Mesendoderm (in vitro differentiated cells): ENCODE measurements at regions not wholly inside any gene's neighbourhood (a gene's known extent, or its start where the extent isn't known, plus 50 kb on each side); places are given as distances from the start of the nearest gene placed in this dataset.

ENCODE experiments used
- DNase-seq: peaks from one replicate; pipeline ENCODE4 v3.0.0; 2013
- H2AK5ac ChIP-seq: 2 replicates; pipeline ENCODE4 v1.6.1; 2013; ENCODE audit warnings: low read length, inconsistent platforms
- H2BK120ac ChIP-seq: 2 replicates; pipeline ENCODE4 v1.6.1; 2013; ENCODE audit warnings: low read depth, mild to moderate bottlenecking, low read length, moderate library complexity, mixed read lengths
- H2BK15ac ChIP-seq: replicated peaks from 2 replicates; pipeline ENCODE4 v1.6.1; 2013; ENCODE audit warnings: low read depth, mild to moderate bottlenecking, moderate library complexity
- H2BK5ac ChIP-seq: 2 replicates; pipeline ENCODE4 v1.6.1; 2013; ENCODE audit warnings: low read length, inconsistent platforms
- H3K18ac ChIP-seq: 2 replicates; pipeline ENCODE4 v1.6.1; 2013; ENCODE audit warnings: mild to moderate bottlenecking, low read length, mixed read lengths
- H3K23ac ChIP-seq: one replicate; pipeline ENCODE4 v1.6.1; 2013; ENCODE audit warnings: low read length
- H3K27ac ChIP-seq: 2 replicates; pipeline ENCODE4 v1.5.1; 2013; ENCODE audit warnings: low read depth, mild to moderate bottlenecking, inconsistent platforms, low read length, moderate library complexity
- H3K27me3 ChIP-seq: 2 replicates; pipeline ENCODE4 v1.6.1; 2013; ENCODE audit warnings: low read length, control low read depth, mild to moderate bottlenecking, inconsistent platforms; ENCODE audit not compliant: insufficient read depth, poor library complexity
- H3K36me3 ChIP-seq: 2 replicates; pipeline ENCODE4 v1.6.1; 2013; ENCODE audit warnings: low read length, inconsistent platforms; ENCODE audit not compliant: control insufficient read depth, insufficient read depth
- H3K4ac ChIP-seq: one replicate; pipeline ENCODE4 v1.6.1; 2013; ENCODE audit warnings: low read depth, mild to moderate bottlenecking, low read length, moderate library complexity
- H3K4me1 ChIP-seq: 2 replicates; pipeline ENCODE4 v1.6.1; 2013; ENCODE audit warnings: low read depth, low read length, inconsistent platforms; ENCODE audit not compliant: control insufficient read depth
- H3K4me2 ChIP-seq: 2 replicates; pipeline ENCODE4 v1.6.1; 2013; ENCODE audit warnings: low read length
- H3K4me3 ChIP-seq: 2 replicates; pipeline ENCODE4 v1.5.1; 2013; ENCODE audit warnings: mild to moderate bottlenecking, low read length
- H3K56ac ChIP-seq: one replicate; pipeline ENCODE4 v1.6.1; 2013; ENCODE audit warnings: low read length
- H3K79me1 ChIP-seq: 2 replicates; pipeline ENCODE4 v1.6.1; 2013; ENCODE audit warnings: low read length, inconsistent platforms
- H3K79me2 ChIP-seq: 2 replicates; pipeline ENCODE4 v1.6.1; 2013; ENCODE audit warnings: mild to moderate bottlenecking, low read length; ENCODE audit not compliant: control insufficient read depth, insufficient read depth
- H3K9ac ChIP-seq: 2 replicates; pipeline ENCODE4 v1.6.1; 2013; ENCODE audit warnings: low read length, inconsistent platforms
- H4K5ac ChIP-seq: one replicate; pipeline ENCODE4 v1.6.1; 2013; ENCODE audit warnings: low read length
- H4K8ac ChIP-seq: one replicate; pipeline ENCODE4 v1.6.1; 2013; ENCODE audit warnings: low read depth, mild to moderate bottlenecking, control low read depth, low read length, moderate library complexity
- WGBS: extraction: QIAGEN DNeasy Blood & Tissue Kit; methylation state at CpG from one replicate; pipeline ENCODE4 v1.1.7; 2013; ENCODE audit warnings: low lambda C conversion rate, missing lambda C conversion rate; ENCODE audit not compliant: insufficient coverage; ENCODE audit errors: extremely low coverage; 5-methylcytosine and 5-hydroxymethylcytosine counted together

DNA sequence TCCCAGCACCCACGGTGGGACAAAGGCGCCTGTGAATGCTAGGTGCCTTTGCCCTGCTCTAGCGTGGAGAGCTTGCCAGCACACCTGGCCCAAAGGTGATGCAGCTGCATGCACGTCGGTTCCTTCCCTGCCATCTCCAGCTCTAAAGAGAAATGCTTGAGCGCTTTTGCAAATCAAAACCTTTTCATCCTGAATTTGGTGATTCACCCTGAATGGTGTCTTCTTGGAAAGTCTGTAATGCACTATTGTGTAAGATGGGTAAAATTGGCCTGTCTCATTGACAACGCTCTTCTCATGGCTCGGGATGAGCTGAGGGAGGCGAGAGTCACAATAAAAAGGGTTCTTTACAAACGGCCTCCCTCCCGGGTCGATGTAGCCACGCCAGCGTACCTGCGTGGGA lies 103.1 kb upstream of the ID4 start:
- no peak overlapping the region for H3K9ac ChIP-seq
- H3K27me3 ChIP-seq: no peaks in the 10 kb centered on the region
- no CpG with 5 or more reads among the region's 15 CpGs for WGBS
- no peaks in the 10 kb centered on the region for H3K36me3 ChIP-seq
- no peak overlapping the region for H2BK15ac ChIP-seq
- DNase-seq: no peak
- H2AK5ac ChIP-seq: no peak overlapping the region
- no peaks in the 10 kb centered on the region for H3K79me2 ChIP-seq
- no peak overlapping the region for H4K8ac ChIP-seq
- H3K27ac ChIP-seq: no peak overlapping the region
- no peak overlapping the region for H4K5ac ChIP-seq
- no peaks in the 10 kb centered on the region for H3K4me1 ChIP-seq
- H3K79me1 ChIP-seq: no peaks in the 10 kb centered on the region
- H3K4me3 ChIP-seq: no peak overlapping the region
- no peak overlapping the region for H3K4ac ChIP-seq
- no peak overlapping the region for H2BK5ac ChIP-seq
- H3K23ac ChIP-seq: no peak overlapping the region
- H3K56ac ChIP-seq: no peak overlapping the region
- no peak overlapping the region for H2BK120ac ChIP-seq
- H3K18ac ChIP-seq: no peak overlapping the region
- H3K4me2 ChIP-seq: no peak overlapping the region

DNA sequence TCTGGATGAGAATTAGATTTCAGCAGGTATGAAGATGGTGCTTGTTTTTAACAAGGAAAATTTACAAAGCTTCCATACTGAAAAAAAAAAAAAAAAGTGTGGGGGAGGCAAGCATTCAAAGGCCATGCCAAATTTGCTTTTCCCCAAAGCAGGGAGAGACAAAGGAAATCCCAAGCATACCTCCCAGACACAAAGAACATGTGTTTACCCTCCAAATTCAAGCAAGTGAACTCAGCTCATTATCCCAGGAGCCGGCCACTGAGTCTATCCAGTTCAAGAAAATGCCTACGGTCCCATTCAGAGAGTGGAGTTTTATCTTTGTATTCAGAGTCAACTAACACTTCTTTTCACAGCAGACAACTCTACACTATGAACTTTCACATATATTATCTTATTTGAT lies 102.7 kb upstream of the ID4 start:
- no peaks in the 10 kb centered on the region for H3K79me2 ChIP-seq
- no peaks in the 10 kb centered on the region for H3K4me1 ChIP-seq
- no peak overlapping the region for H2BK120ac ChIP-seq
- H2BK5ac ChIP-seq: no peak overlapping the region
- DNase-seq: no peak
- H3K79me1 ChIP-seq: no peaks in the 10 kb centered on the region
- no peak overlapping the region for H3K4me3 ChIP-seq
- no peaks in the 10 kb centered on the region for H3K27me3 ChIP-seq
- H2BK15ac ChIP-seq: no peak overlapping the region
- H3K36me3 ChIP-seq: no peaks in the 10 kb centered on the region
- H3K23ac ChIP-seq: no peak overlapping the region
- no peak overlapping the region for H4K5ac ChIP-seq
- WGBS: no CpG with 5 or more reads among the region's 2 CpGs
- no peak overlapping the region for H3K4ac ChIP-seq
- H3K18ac ChIP-seq: no peak overlapping the region
- H3K27ac ChIP-seq: no peak overlapping the region
- no peak overlapping the region for H3K56ac ChIP-seq
- no peak overlapping the region for H2AK5ac ChIP-seq
- no peak overlapping the region for H3K9ac ChIP-seq
- H4K8ac ChIP-seq: no peak overlapping the region
- no peak overlapping the region for H3K4me2 ChIP-seq

DNA sequence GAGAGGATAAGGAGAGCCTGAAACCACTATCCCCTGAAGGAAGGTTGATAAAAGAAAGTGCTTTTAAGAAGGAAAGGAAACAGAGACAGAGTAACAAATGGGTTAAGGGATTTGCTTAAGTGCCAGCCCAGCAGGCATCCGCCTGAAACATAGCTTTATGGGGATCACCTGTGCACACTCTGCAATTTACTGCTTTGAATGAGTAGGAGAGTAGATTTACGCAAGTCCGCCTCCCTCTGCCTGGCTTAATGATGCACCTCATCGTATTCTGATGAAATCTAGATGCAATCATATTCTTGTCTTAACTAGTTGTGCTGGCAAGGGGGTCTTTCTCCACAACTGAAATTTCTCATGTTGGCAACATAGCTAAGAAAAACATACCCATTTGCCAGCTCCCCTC lies 101.1 kb upstream of the ID4 start:
- Histone ChIP-seq H3K4me2 (no peak overlapping the region), H3K4me1 (no peaks in the 10 kb centered on the region), H4K5ac (no peak overlapping the region), H3K4ac (no peak overlapping the region), H2BK5ac (no peak overlapping the region), H3K23ac (no peak overlapping the region), H3K27ac (no peak overlapping the region), H3K36me3 (no peaks in the 10 kb centered on the region), H2BK15ac (no peak overlapping the region), H3K4me3 (no peak overlapping the region), H3K27me3 (no peaks in the 10 kb centered on the region), H3K56ac (no peak overlapping the region), H3K9ac (no peak overlapping the region), H2AK5ac (no peak overlapping the region), H3K79me1 (no peaks in the 10 kb centered on the region), H3K79me2 (no peaks in the 10 kb centered on the region), H2BK120ac (no peak overlapping the region), H3K18ac (no peak overlapping the region), H4K8ac (no peak overlapping the region)
- WGBS: no CpG with 5 or more reads among the region's 4 CpGs
- peak; percentile 49 for DNase-seq

DNA sequence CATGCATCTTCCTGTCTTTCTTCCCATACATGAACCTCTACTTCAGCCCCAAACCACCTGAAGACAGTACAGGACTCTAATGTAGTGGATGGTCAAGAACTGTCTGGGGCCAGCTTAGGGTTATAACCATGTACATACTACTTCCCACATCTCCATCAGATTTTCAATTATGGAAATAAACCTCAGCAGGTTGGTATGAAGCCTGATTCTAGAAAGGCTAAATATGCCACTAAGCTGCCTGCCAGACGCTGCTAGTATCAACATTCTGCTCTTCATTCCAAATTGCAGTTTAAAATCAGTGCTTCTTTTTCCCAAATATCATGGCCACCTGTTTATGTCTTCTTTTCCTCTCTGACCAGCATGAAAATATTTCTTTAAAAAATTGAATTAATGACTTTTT lies 99.2 kb upstream of the ID4 start:
- WGBS: no CpG with 5 or more reads among the region's 1 CpG
- H3K9ac ChIP-seq: no peak overlapping the region
- no peaks in the 10 kb centered on the region for H3K79me1 ChIP-seq
- DNase-seq: no peak
- no peaks in the 10 kb centered on the region for H3K36me3 ChIP-seq
- no peak overlapping the region for H3K18ac ChIP-seq
- no peak overlapping the region for H3K4me2 ChIP-seq
- no peak overlapping the region for H3K27ac ChIP-seq
- H2BK15ac ChIP-seq: no peak overlapping the region
- H3K4ac ChIP-seq: no peak overlapping the region
- H3K23ac ChIP-seq: no peak overlapping the region
- H3K27me3 ChIP-seq: no peaks in the 10 kb centered on the region
- no peak overlapping the region for H3K4me3 ChIP-seq
- no peak overlapping the region for H3K56ac ChIP-seq
- no peaks in the 10 kb centered on the region for H3K79me2 ChIP-seq
- H4K5ac ChIP-seq: no peak overlapping the region
- no peak overlapping the region for H2BK5ac ChIP-seq
- no peaks in the 10 kb centered on the region for H3K4me1 ChIP-seq
- H4K8ac ChIP-seq: no peak overlapping the region
- H2BK120ac ChIP-seq: no peak overlapping the region
- H2AK5ac ChIP-seq: no peak overlapping the region

DNA sequence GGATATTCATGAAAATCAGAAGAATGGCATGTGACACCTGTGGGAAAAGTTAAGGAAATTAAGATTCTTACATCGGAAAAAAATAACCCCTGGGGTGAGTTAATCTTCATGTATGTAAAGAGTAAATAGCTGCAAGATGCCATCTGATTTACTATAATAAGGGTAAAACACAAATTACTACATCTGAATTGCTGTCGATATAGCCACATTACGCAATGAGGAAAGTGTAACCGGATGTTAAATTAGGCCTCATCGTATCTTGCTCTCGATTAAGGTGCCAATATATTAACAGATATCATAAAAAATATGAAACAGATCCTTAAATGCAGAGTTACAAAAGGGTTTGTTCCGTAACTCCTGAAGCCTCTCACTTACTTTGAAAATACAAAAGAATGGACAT lies 87.4 kb upstream of the ID4 start:
- Histone ChIP-seq H3K56ac (no peak overlapping the region), H3K4me2 (no peak overlapping the region), H3K79me2 (no peaks in the 10 kb centered on the region), H3K27me3 (no peaks in the 10 kb centered on the region), H3K4me3 (no peak overlapping the region), H4K5ac (no peak overlapping the region), H3K4ac (no peak overlapping the region), H2BK120ac (no peak overlapping the region), H2BK5ac (no peak overlapping the region), H3K27ac (no peak overlapping the region), H3K23ac (no peak overlapping the region), H4K8ac (no peak overlapping the region), H3K4me1 (no peaks in the 10 kb centered on the region), H3K79me1 (no peaks in the 10 kb centered on the region), H3K9ac (no peak overlapping the region), H3K36me3 (no peaks in the 10 kb centered on the region), H2AK5ac (no peak overlapping the region), H3K18ac (no peak overlapping the region), H2BK15ac (no peak overlapping the region)
- WGBS: no CpG with 5 or more reads among the region's 7 CpGs
- DNase-seq: peak; percentile 39

DNA sequence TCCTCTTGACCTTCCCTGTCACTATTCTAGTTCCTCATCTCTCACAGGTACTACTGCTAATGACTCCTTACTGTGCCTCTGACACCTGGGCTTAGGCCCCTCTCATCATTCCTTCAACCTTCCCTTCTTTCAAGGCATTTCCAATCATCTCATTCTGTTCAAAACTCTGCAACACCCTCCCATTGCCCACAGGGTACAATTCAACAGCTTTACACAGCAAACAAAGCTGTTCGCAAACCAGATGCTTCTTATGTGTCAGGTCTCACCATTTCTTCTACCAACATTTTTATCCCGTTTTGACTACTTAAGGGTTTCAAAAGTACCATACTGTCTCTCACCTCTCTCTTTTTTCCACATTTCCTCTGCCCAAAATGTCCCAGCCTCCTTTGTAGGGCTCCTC lies 84.4 kb upstream of the ID4 start:
- no peak overlapping the region for H3K56ac ChIP-seq
- no peak overlapping the region for H2BK15ac ChIP-seq
- no CpG with 5 or more reads among the region's 2 CpGs for WGBS
- H3K4ac ChIP-seq: no peak overlapping the region
- no peak overlapping the region for H2BK120ac ChIP-seq
- H3K27ac ChIP-seq: no peak overlapping the region
- H2AK5ac ChIP-seq: no peak overlapping the region
- no peak overlapping the region for H4K5ac ChIP-seq
- no peak for DNase-seq
- H3K27me3 ChIP-seq: no peaks in the 10 kb centered on the region
- no peaks in the 10 kb centered on the region for H3K36me3 ChIP-seq
- no peaks in the 10 kb centered on the region for H3K4me1 ChIP-seq
- no peaks in the 10 kb centered on the region for H3K79me2 ChIP-seq
- H3K9ac ChIP-seq: no peak overlapping the region
- H3K23ac ChIP-seq: no peak overlapping the region
- no peak overlapping the region for H3K4me2 ChIP-seq
- H3K4me3 ChIP-seq: no peak overlapping the region
- H4K8ac ChIP-seq: no peak overlapping the region
- H3K18ac ChIP-seq: no peak overlapping the region
- no peaks in the 10 kb centered on the region for H3K79me1 ChIP-seq
- no peak overlapping the region for H2BK5ac ChIP-seq
